H9 (cell line): ENCODE measurements at regions not wholly inside any gene's neighbourhood (a gene's known extent, or its start where the extent isn't known, plus 50 kb on each side); places are given as distances from the start of the nearest gene placed in this dataset.

ENCODE experiments used
- DNase-seq: peaks from one replicate; pipeline ENCODE4 v3.0.0-alpha.2; 2017
- H2AFZ ChIP-seq: one replicate; pipeline ENCODE4 v1.6.1; 2013; ENCODE audit warnings: mild to moderate bottlenecking, low read length, control low read depth, moderate library complexity
- H2AK5ac ChIP-seq: 2 replicates; pipeline ENCODE4 v1.6.1; 2013; ENCODE audit warnings: low read length, control low read depth, mixed read lengths; ENCODE audit not compliant: insufficient read length
- H2BK120ac ChIP-seq: one replicate; pipeline ENCODE4 v1.6.1; 2013; ENCODE audit warnings: low read depth, mild to moderate bottlenecking, low read length, control low read depth, inconsistent platforms; ENCODE audit not compliant: poor library complexity, severe bottlenecking
- H2BK12ac ChIP-seq: 2 replicates; pipeline ENCODE4 v1.6.1; 2013; ENCODE audit warnings: low read length, control low read depth, mixed read lengths, low read depth; ENCODE audit not compliant: insufficient read length
- H2BK15ac ChIP-seq: 2 replicates; pipeline ENCODE4 v1.6.1; 2013; ENCODE audit warnings: low read depth, low read length, control low read depth
- H2BK20ac ChIP-seq: one replicate; pipeline ENCODE4 v1.6.1; 2013; ENCODE audit warnings: low read depth, mild to moderate bottlenecking, low read length, control low read depth, inconsistent platforms; ENCODE audit not compliant: poor library complexity, severe bottlenecking
- H2BK5ac ChIP-seq: 2 replicates; pipeline ENCODE4 v1.6.1; 2013; ENCODE audit warnings: low read length, control low read depth, mixed read lengths; ENCODE audit not compliant: insufficient read length
- H3K14ac ChIP-seq: 2 replicates; pipeline ENCODE4 v1.6.1; 2013; ENCODE audit warnings: low read length, control low read depth; ENCODE audit not compliant: insufficient read depth
- H3K18ac ChIP-seq: 2 replicates; pipeline ENCODE4 v1.6.1; 2013; ENCODE audit warnings: low read depth, mild to moderate bottlenecking, mixed read lengths, low read length, control low read depth; ENCODE audit not compliant: insufficient read length
- H3K23ac ChIP-seq: 2 replicates; pipeline ENCODE4 v1.6.1; 2013; ENCODE audit warnings: low read length, control low read depth, mixed read lengths, low read depth; ENCODE audit not compliant: insufficient read length
- H3K23me2 ChIP-seq: 2 replicates; pipeline ENCODE4 v1.6.1; 2013; ENCODE audit warnings: low read depth, mild to moderate bottlenecking, mixed read lengths, low read length, control low read depth; ENCODE audit not compliant: insufficient read length, poor library complexity, severe bottlenecking
- H3K27ac ChIP-seq: 2 replicates; pipeline ENCODE4 v1.5.1; 2013; ENCODE audit warnings: low read length, control low read depth, mixed read lengths, low read depth; ENCODE audit not compliant: insufficient read length
- H3K27me3 ChIP-seq: 2 replicates; pipeline ENCODE4 v1.6.1; 2013; ENCODE audit warnings: low read length, control low read depth, inconsistent platforms; ENCODE audit not compliant: insufficient read depth
- H3K4ac ChIP-seq: 2 replicates; pipeline ENCODE4 v1.6.1; 2013; ENCODE audit warnings: low read depth, mild to moderate bottlenecking, control low read depth, inconsistent platforms, low read length, moderate library complexity
- H3K4me1 ChIP-seq: 2 replicates; pipeline ENCODE4 v1.6.1; 2013; ENCODE audit warnings: low read length, control low read depth, inconsistent platforms; ENCODE audit not compliant: insufficient read depth
- H3K4me2 ChIP-seq: 2 replicates; pipeline ENCODE4 v1.6.1; 2013; ENCODE audit warnings: low read length, control low read depth, mixed read lengths; ENCODE audit not compliant: insufficient read length, insufficient read depth
- H3K56ac ChIP-seq: 2 replicates; pipeline ENCODE4 v1.6.1; 2013; ENCODE audit warnings: low read depth, mild to moderate bottlenecking, mixed read lengths, low read length, control low read depth; ENCODE audit not compliant: insufficient read length
- H3K79me1 ChIP-seq: 2 replicates; pipeline ENCODE4 v1.6.1; 2013; ENCODE audit warnings: low read depth, mild to moderate bottlenecking, moderate library complexity, low read length, control low read depth, inconsistent platforms; ENCODE audit not compliant: insufficient read depth, poor library complexity, severe bottlenecking
- H3K79me2 ChIP-seq: 2 replicates; pipeline ENCODE4 v1.6.1; 2013; ENCODE audit warnings: low read length, control low read depth, inconsistent platforms; ENCODE audit not compliant: insufficient read depth
- H3K9ac ChIP-seq: 2 replicates; pipeline ENCODE4 v1.6.1; 2013; ENCODE audit warnings: low read length, control low read depth, mixed read lengths; ENCODE audit not compliant: insufficient read length; ENCODE audit errors: extremely low read depth
- H3K9me3 ChIP-seq: one replicate; pipeline ENCODE4 v1.6.1; 2013; ENCODE audit warnings: low read depth, low read length, inconsistent platforms; ENCODE audit not compliant: control insufficient read depth
- H3T11ph ChIP-seq: one replicate; pipeline ENCODE4 v1.6.1; 2013; ENCODE audit warnings: mild to moderate bottlenecking, low read length, control low read depth, inconsistent platforms
- H4K20me1 ChIP-seq: one replicate; pipeline ENCODE4 v1.6.1; 2013; ENCODE audit not compliant: control insufficient read depth, insufficient read length, insufficient read depth
- H4K5ac ChIP-seq: 2 replicates; pipeline ENCODE4 v1.6.1; 2013; ENCODE audit warnings: low read depth, mild to moderate bottlenecking, mixed read lengths, low read length, control low read depth; ENCODE audit not compliant: insufficient read length
- H4K8ac ChIP-seq: replicated peaks from 2 replicates; pipeline ENCODE4 v1.6.1; 2013; ENCODE audit warnings: low read length, control low read depth, mixed read lengths, low read depth; ENCODE audit not compliant: insufficient read length
- H4K91ac ChIP-seq: 2 replicates; pipeline ENCODE4 v1.6.1; 2013; ENCODE audit warnings: low read depth, mild to moderate bottlenecking, moderate library complexity, mixed read lengths, low read length, control low read depth; ENCODE audit not compliant: insufficient read length
- H3K27ac Mint-ChIP-seq, 3 experiments: 2 replicates in 2 of 3; 3 replicates in 1 of 3; pipeline ENCODE4 v1.8.0; 2020 to 2021; ENCODE audit warnings: mixed read lengths in 3 of 3, mild to moderate bottlenecking in 1 of 3, moderate library complexity in 1 of 3
- H3K27me3 Mint-ChIP-seq: 2 replicates; pipeline ENCODE4 v1.8.0; 2021; ENCODE audit warnings: low read depth, mild to moderate bottlenecking, moderate library complexity, mixed read lengths
- H3K36me3 Mint-ChIP-seq, 3 experiments: 2 replicates in 2 of 3; 3 replicates in 1 of 3; pipeline ENCODE4 v1.8.0; 2020 to 2021; ENCODE audit warnings: low read depth in 3 of 3, mixed read lengths in 3 of 3; ENCODE audit not compliant: insufficient read depth in 1 of 3
- H3K4me1 Mint-ChIP-seq, 2 experiments: 2 replicates each; pipeline ENCODE4 v1.8.0; 2020; ENCODE audit warnings: mixed read lengths in 2 of 2
- H3K4me3 Mint-ChIP-seq, 2 experiments: 2 replicates in 1 of 2; 3 replicates in 1 of 2; pipeline ENCODE4 v1.8.0; 2020 to 2021; ENCODE audit warnings: mild to moderate bottlenecking in 2 of 2, mixed read lengths in 2 of 2, moderate library complexity in 1 of 2
- H3K9me3 Mint-ChIP-seq, 2 experiments: 2 replicates in 1 of 2; 3 replicates in 1 of 2; pipeline ENCODE4 v1.8.0; 2020; ENCODE audit warnings: mild to moderate bottlenecking in 2 of 2, mixed read lengths in 2 of 2, moderate library complexity in 1 of 2
- WGBS: extraction: QIAGEN DNeasy Blood & Tissue Kit; methylation state at CpG from one replicate; pipeline ENCODE4 v1.1.7; 2013; ENCODE audit warnings: missing lambda C conversion rate, low lambda C conversion rate, mixed read lengths; ENCODE audit not compliant: insufficient read length; ENCODE audit errors: extremely low coverage; 5-methylcytosine and 5-hydroxymethylcytosine counted together
- TF ChIP-seq, protein P1 (sequence below): fragments of 200-600 bp; sonication (generic); conservative IDR thresholded peaks from 3 replicates; pipeline ENCODE4 v1.8.0; 2021; ENCODE audit warnings: antibody characterized with exemption, mild to moderate bottlenecking

- H3K23me2 ChIP-seq = no peaks in the 10 kb centered on the region
- no peak for DNase-seq
- Mint-ChIP-seq H3K9me3 (no peaks in the 10 kb centered on the region), H3K4me1 (peaks cover 24 to 37% of the 10 kb centered on the region in 2 experiments), H3K36me3 (no peaks in the 10 kb centered on the region), H3K27me3 (no peaks in the 10 kb centered on the region), H3K4me3 (no peak overlapping the region), H3K27ac (no peak overlapping the region; a peak in 1 of 7 replicates)
- no peak overlapping the region for H3K18ac ChIP-seq
- no peak overlapping the region for H2BK20ac ChIP-seq
- H4K5ac ChIP-seq = no peak overlapping the region
- no peak overlapping the region for H2AK5ac ChIP-seq
- H3T11ph ChIP-seq = no peak overlapping the region
- peaks cover 5% of the 10 kb centered on the region; the same call in 1 of the 2 replicates for H3K4me1 ChIP-seq
- TF ChIP-seq, protein P1, sequence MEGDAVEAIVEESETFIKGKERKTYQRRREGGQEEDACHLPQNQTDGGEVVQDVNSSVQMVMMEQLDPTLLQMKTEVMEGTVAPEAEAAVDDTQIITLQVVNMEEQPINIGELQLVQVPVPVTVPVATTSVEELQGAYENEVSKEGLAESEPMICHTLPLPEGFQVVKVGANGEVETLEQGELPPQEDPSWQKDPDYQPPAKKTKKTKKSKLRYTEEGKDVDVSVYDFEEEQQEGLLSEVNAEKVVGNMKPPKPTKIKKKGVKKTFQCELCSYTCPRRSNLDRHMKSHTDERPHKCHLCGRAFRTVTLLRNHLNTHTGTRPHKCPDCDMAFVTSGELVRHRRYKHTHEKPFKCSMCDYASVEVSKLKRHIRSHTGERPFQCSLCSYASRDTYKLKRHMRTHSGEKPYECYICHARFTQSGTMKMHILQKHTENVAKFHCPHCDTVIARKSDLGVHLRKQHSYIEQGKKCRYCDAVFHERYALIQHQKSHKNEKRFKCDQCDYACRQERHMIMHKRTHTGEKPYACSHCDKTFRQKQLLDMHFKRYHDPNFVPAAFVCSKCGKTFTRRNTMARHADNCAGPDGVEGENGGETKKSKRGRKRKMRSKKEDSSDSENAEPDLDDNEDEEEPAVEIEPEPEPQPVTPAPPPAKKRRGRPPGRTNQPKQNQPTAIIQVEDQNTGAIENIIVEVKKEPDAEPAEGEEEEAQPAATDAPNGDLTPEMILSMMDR = no peak
- no peak overlapping the region for H4K8ac ChIP-seq
- H4K91ac ChIP-seq = no peak overlapping the region
- H2BK120ac ChIP-seq = no peak overlapping the region
- H3K56ac ChIP-seq = no peak overlapping the region
- no peak overlapping the region for H3K23ac ChIP-seq
- no peak overlapping the region for H2AFZ ChIP-seq
- no CpG with 5 or more reads among the region's 1 CpG for WGBS
- no peaks in the 10 kb centered on the region for H4K20me1 ChIP-seq
- no peak overlapping the region for H3K14ac ChIP-seq
- H3K9me3 ChIP-seq = no peaks in the 10 kb centered on the region
- no peak overlapping the region for H2BK12ac ChIP-seq
- H3K9ac ChIP-seq = no peak overlapping the region
- no peak overlapping the region for H3K4me2 ChIP-seq
- H2BK5ac ChIP-seq = no peak overlapping the region
- no peaks in the 10 kb centered on the region for H3K79me1 ChIP-seq
- no peaks in the 10 kb centered on the region for H3K27me3 ChIP-seq
- H3K79me2 ChIP-seq = no peaks in the 10 kb centered on the region
- H3K4ac ChIP-seq = no peak overlapping the region
- H3K27ac ChIP-seq = no peak overlapping the region
- H2BK15ac ChIP-seq = no peak overlapping the region
Observed at GRCh38 chr12:46660276-46660675, 165.5 kb downstream of the SLC38A4 start.
